ENCODE measurements at regions not wholly inside any gene's neighbourhood (a gene's known extent, or its start where the extent isn't known, plus 50 kb on each side); places are given as distances from the start of the nearest gene placed in this dataset.

- intact Hi-C loops (cut with DNase I, micrococcal nuclease): no loop called here
- DNase-seq (peak in 1 of 2 donors; percentile 6), ATAC-seq (no peak)
These were observed 125.0 kb upstream of the MEF2A start for GRCh38 chr15:99440551-99441443.

GRCh38 chr15:99441444-99441800, 124.4 kb upstream of the MEF2A start:
- intact Hi-C loops (cut with DNase I, micrococcal nuclease): no loop called here

DNA sequence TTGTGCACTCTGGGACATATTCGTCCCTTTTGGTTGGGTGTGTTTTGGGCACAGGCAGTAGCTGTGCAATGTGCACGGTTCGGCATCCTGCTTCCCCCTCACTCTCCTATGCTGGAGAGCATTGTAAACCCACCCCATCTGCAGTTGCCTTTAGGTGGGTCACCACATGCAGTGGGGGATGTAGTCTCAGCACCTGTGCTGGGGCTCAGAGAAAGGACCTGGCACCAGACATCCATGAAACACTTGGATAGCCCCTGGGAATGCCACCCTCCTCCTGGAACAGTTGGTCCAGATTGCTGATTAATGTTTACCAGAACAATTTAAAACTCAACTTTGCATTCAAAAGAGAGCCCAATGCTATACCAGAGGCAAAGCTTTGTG, 123.9 kb upstream of the MEF2A start:
- intact Hi-C loops (cut with DNase I, micrococcal nuclease): no loop called here
- ATAC-seq (no peak), DNase-seq (no peak)

More at GRCh38 chr15:99441444-99441800, 124.4 kb upstream of the MEF2A start:
- DNase-seq: no peak
- no peak for ATAC-seq

DNA sequence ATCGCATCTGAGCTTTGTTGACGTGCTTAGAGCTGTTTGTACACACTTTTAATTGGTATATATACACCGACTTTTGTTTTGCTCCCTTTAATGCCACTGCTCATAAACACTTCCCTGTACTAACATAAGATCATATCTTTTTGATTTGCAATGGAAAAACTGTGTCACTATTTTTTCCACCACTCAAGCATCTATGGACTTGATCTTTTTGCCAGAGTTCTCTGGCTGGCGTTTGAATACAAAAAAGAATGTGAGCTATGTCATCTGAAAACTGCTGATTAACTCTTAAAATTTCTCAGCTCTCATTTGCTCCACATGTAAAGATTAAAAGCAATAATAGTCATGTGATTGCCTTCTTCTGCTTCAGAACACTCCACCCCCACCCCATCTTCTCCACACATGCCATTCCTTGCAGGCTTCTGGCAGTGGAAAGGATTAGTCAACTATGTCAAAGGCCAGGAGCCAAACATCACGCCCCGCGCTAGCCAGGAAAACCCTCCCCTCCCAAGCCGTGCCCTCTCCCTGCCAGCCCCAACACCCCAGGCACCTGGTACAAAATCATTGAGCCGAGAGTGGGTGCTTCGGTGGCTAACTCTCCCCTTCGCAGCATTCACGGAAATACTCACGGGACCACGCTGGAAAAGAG, 123.4 kb upstream of the MEF2A start:
- peak; percentile 77 for ATAC-seq
- DNase-seq: peak in 1 of 2 donors; percentile 49
- intact Hi-C loops (cut with DNase I, micrococcal nuclease): no loop called here

DNA sequence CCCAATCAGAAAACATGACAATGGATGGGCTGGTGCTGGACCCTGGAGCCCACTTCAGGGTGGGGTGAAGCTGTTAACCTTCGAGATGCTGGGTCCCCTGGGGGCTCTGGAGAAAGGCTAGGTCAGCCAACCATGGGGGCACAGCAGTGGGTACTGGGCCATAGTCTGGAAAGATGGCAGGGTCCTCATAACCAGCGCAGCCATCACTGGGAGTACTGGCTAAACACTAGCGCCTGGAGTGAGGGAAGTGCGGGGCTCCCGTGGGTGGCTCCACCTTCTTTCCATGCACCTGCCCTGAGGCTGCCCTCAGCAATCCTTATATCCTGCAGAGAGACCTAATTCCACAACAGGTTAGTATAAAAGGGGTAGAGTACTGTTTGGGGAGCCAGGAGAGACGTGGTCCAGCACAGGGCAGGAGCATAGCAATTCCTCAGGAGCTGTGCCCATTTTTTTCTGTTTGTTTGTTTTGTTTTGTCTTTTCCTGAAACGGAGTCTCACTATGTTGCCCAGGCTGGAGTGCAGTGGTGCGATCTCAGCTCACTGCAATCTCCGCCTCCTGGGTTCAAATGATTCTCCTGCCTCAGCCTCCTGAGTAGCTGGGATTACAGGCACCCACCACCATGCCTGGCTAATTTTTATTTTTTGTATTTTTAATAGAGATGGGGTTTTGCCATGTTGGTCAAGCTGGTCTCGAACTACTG, 122.6 kb upstream of the MEF2A start:
- no peak for ATAC-seq
- DNase-seq: peak in 1 of 2 donors; percentile 2
- intact Hi-C loops (cut with DNase I, micrococcal nuclease): no loop called here

- ATAC-seq (no peak), DNase-seq (peak in 1 of 2 donors; percentile 2)
- intact Hi-C loops (cut with DNase I, micrococcal nuclease): no loop called here
These were observed 121.9 kb upstream of the MEF2A start for GRCh38 chr15:99443768-99444446.

DNA sequence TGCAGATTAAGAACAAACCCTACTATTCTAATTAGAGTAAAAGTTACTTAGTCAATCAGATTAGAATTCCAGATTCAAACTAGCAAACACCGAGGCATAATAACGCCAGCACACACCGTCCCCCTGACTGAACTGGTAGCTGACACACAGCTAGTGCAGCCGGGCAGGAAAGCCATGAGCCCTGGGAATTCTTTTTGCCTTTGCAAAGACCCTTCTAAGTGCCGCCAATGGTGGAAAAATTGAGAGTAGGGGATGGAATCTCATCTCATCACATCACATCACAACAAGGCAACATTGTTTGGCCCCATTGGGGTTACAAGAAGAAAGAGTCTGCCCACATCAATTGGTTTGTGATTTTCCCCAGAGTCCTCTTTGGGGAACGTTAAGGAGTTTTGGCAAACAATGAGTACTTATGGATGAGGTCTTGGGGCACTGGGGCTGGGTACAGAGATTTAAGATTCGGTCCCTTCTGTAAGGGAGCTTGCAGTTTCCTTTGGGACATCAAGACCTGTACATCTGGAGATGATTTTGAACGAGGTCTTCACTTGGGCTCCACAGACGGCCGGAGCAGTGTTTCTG, 120.4 kb upstream of the MEF2A start:
- no peak for ATAC-seq
- intact Hi-C loops (cut with DNase I, micrococcal nuclease): no loop called here
- no peak for DNase-seq

GRCh38 chr15:99446565-99447496, 119.0 kb upstream of the MEF2A start:
- DNase-seq (peak in 1 of 2 donors; percentile 59), ATAC-seq (peak; percentile 80)
- intact Hi-C loops (cut with DNase I, micrococcal nuclease): no loop called here

GRCh38 chr15:99447497-99448371, 118.0 kb upstream of the MEF2A start:
- intact Hi-C loops (cut with DNase I, micrococcal nuclease): no loop called here
- DNase-seq (no peak), ATAC-seq (peak; percentile 42)

GRCh38 chr15:99449514-99449913, 116.3 kb upstream of the MEF2A start:
- intact Hi-C loops (cut with DNase I, micrococcal nuclease): no loop called here
- DNase-seq: no peak
- ATAC-seq: no peak

GRCh38 chr15:99450896-99451358, 114.9 kb upstream of the MEF2A start:
- intact Hi-C loops (cut with DNase I, micrococcal nuclease): no loop called here
- peak; percentile 74 for ATAC-seq
- peak; percentile 74 to 82 for DNase-seq

DNA sequence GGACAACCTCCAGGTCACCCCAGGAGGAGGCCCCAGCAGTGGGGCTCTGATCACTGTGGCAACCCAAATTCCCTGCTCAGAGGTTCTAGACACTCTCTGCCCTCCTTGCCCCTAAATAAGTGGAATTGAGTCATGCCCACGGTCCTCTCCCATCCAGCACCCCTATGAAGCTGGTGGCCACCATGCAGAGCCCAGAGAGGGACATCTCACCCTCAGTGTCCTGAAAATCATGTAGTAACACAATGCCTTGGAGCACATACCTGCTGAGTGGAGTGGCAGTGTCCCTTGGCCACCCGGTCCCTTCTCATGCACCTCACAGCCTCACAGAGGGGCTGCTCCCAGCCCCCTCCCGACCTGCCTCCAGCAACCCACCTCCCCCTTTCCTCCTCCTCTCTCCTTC, 114.3 kb upstream of the MEF2A start:
- no peak for ATAC-seq
- intact Hi-C loops (cut with DNase I, micrococcal nuclease): no loop called here
- no peak for DNase-seq

- intact Hi-C loops (cut with DNase I, micrococcal nuclease): no loop called here
- ATAC-seq: no peak
- no peak for DNase-seq
These were observed 113.8 kb upstream of the MEF2A start for GRCh38 chr15:99452010-99452409.

- DNase-seq: peak; percentile 70 to 75
- intact Hi-C loops (cut with DNase I, micrococcal nuclease): no loop called here
- peak; percentile 69 for ATAC-seq
These were observed 112.8 kb upstream of the MEF2A start for GRCh38 chr15:99452728-99453636.

DNA sequence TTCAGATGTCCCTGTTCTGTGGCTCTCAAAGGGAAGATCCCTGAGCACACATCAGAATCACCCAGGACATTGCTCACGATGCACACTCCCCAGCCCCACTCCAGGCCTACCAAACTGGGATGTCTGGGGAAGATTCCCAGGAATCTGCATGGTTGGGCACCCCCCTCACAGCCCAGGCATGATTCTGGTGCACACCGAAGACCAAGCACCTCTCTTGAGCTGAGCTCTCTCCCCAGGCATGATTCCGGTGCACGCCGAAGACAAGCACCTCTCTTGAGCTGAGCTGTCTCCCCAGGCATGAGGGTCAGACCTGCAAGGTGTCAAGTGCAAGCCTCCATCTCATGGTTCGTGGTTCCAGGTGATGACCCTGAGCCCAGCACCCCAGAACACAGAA, 112.2 kb upstream of the MEF2A start:
- intact Hi-C loops (cut with DNase I, micrococcal nuclease): no loop called here
- DNase-seq (no peak), ATAC-seq (no peak)

Data from left colon (tissue), 2 donors.